GM18499 (cell line): ENCODE measurements at regions not wholly inside any gene's neighbourhood (a gene's known extent, or its start where the extent isn't known, plus 50 kb on each side); places are given as distances from the start of the nearest gene placed in this dataset.
"Not testable (repeated sequence)": the region's sequence is repeated elsewhere in the genome, so short reads cannot be mapped to it uniquely, and the experiment has no call there.

ENCODE experiments used
- ATAC-seq: cut with Tn5 transposase; IDR thresholded peaks from one replicate; pipeline ENCODE4 v1.9.1; 2021; ENCODE audit warnings: moderate number of reproducible peaks; ENCODE audit not compliant: insufficient read depth, unreplicated experiment

DNA sequence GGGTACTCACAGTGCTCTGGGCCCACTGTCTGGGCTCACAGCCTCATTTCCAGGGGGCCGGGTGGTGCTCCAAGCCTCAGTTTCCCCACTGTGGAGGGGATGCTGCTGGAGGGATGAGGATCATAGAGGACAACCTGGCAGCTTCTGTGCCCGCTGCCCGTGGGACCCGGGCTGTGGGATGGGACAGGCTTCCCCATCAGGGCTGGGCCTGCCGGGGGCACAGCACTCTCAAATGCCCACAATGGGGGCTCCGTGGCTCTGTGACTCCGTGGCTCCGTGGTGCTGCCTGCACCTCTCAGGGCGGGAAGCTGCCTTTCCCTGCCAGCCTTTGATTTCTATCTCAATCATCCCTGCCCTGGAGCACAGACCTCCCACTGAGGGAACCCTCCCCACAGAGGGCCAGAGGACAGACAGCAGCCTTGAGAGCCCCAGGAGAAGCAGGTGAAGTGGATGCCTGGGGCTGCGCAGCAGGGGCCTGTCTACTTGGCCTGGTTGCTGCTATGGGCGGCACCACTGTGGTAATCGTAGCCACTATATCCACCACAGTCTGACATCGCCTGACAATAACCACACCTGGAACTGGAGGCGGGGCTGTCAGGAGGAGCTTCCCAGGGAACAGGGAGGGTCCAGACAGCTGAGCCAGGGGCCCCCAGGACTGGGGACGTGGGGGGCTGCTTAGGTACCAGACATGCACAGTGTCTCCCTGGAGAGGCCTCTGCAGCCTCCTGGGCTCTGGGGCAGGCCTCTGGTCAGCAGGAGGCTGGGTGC, 375.9 kb downstream of the TMEM121 start:
- no peak for ATAC-seq

DNA sequence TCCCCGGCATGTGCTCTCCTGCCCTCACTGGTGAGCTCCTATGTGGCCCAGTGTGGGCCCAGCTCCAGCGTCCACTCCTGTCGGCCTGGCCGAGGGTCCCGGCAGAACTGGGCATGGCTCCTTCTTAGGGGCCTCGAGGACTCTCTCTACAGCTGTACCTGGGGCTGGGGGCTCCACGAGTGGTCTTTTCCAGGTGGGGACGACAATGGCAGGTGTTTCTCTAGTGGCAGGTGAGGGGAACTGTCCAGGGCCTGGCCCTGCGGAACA, 376.4 kb downstream of the TMEM121 start:
- ATAC-seq, result not testable (repeated sequence)

DNA sequence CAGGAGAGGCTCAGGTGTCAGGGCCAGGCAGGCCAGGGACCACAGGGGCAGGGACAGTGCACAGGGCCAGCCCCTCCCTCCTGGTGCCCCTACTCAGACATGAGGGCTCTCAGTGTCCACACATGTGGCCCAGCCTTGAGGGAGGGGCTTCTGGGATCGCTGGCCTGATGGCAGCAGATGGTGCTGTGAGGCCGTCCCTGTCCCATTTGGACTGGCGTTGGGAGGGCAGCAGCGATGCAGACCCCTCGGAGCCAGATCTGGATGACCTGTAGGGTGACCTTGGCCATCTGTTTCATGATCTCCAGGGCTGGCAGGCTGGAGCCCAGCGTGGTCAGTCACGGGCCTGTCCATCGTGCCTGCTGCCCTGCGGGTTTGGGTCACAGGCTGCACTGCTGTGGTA, 377.6 kb downstream of the TMEM121 start:
- ATAC-seq, result no peak

DNA sequence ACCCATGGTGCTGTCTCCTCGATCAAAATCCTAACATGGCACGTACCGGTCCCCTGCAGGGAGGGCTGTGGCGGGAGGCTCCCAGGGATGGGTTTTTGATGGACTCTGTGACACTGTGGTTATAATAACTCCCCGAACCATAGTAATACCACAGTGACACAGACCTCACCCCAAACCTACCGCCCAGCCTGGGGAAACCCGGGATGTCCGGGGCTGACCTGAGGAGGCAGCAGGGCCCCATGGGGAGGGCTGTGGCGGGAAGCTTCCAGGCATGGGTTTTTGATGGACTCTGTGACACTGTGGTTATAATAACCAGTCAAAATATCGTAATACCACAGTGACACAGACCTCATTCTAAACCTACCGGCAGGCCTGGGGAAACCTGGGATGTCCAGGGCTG, 378.0 kb downstream of the TMEM121 start:
- no peak for ATAC-seq

DNA sequence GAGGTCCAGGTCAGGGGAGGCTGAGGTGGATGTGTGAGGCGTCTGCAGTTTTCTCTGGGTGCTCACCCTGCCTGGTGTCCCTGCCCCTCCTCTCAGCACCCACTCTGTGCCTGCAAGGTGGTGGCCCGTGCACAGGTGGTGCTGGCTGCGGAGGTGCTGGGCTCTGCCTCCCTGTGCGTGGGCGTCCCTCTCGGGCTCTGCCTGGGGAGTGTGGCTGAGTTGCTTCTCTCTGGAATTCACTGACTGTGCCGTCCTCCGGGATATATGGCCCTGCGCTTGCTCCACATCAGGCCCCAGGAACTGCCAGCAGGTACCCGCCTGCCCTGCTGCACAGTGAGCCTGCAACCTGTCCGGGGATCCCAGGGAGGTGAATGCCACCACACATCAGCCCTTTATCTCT, 379.1 kb downstream of the TMEM121 start:
- no peak for ATAC-seq

DNA sequence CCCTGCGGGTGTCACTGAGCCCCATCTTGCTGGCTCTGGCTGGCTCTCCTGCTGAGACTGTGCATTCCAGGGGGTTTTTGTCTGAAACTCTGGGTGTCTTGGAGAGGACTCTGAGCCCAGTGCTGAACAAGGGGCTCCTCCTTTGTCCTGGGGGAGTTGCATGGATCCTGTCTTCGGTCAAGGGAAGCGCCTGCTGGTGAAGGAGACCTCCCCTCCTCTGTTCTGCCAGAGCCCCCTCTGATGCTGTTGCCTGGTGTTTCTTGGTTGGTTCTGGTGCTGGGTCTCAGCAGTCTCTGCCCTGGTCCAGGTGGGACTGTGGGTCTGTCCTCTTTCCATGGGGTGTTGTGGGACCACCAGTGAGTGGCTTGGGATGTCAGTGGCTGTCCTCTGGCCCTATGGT, 380.9 kb downstream of the TMEM121 start:
- no peak for ATAC-seq

DNA sequence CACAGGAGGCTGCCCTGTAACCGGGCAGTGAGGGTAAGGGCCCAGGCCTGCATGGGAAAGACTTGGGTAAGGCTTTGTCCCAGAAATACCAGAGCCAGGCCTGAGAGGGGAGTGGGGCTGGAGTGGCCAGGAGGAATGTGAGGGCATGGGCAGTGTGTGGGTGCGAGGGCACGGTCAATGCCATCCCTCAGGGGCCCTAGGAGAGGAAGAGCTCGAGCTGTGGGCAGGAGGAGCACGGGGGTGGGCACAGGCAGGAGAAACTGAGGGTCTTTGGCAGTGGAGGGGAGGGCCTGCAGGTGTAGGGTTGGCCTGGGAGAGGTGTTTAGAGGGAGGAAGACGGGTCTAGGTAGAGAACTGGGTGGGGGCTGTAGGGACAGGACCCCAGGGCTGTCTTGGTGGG, 381.6 kb downstream of the TMEM121 start:
- ATAC-seq, result no peak

DNA sequence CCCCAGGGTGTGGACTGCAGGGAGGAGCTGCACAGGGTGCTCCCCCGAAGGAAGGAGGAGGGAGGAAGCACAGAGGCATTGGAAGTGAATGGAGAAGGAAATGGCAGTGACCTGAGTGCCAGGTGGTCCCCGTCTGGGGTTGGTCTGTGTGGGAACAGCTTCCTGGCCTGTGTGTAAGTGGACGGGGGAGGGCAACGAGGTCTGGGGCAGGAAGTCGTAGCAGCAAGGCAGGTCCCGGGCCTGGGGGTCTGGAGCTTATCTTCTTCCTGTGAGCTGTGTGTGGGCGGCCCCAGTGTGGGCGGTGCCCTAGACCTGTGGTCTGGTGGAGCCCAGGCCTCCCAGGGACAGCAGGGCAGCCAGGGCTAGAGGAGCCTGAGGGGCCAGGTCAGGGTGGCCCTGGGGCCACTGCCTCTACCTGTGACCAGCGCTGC, 382.1 kb downstream of the TMEM121 start:
- no peak for ATAC-seq

DNA sequence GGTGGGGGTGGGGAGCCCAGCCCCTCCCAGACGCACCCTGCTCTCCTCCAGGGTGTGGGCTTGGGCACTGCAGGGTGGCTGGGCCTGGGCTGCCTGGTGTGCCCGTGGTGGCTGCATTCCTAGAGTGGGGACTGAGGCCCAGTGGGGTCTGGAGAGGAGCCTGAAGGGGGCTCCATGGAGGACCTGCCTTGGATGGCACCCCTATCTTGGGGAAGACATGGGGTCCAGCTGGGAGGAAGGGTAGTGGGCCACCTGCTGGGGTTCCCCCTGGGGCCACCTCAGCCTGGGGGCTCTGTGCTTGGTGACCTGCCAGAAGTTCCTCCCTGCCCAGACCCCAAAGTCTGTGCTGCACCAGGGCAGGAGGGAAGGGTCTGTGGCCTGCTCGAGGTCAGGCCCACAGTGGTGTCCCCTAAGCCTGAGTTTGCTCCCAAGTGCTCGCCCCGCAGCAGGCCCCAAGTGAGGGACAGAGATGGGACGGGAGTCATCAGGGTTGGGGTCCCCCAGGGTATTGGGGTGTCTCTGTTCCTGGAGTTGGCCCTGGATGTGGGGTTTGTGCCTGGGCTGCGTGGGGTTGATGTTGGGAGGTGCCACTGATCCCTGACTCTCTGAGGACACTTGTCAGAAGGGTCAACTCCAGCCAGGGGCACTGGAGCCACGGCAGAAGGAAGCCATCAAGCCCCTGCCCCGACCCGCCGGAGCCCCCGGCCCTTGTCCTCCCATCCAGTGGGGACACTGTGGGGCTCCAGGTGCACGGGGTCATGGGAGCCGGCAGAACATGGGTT, 382.9 kb downstream of the TMEM121 start:
- no peak for ATAC-seq

DNA sequence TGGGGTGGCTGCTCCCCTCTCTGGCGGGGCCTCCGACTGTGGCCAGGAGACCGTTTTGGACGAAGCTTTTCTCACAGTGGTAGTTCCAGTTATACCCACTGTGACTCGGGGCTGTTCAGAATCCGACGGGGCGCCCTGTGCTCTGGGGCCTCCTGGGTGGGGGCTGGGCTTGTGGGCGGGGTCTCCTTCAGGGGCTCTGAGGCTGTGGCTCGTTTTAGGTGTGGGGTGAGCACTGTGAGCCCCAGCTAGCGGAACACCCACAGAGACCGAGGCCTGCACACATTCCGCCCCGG, 383.4 kb downstream of the TMEM121 start:
- ATAC-seq, result not testable (repeated sequence)

DNA sequence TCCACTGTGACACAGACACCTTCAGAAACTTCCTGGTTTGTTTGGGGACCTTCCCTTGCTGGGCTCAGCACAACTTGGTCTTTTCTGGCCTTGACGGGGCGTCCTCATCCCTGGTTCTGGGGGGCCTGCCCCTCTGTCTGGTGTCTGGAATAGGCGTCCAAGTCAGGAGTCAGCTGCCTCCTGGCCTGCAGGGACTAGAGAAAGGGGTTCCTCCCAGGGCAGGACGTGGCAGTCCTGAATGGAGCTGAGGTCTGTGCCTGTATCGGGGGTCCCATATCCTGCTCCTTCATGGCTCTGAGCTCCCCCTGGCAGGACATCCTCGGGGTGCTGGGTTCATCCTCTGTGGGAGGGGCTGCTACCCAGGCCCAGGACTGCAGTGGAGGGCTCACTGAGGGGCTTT, 384.0 kb downstream of the TMEM121 start:
- no peak for ATAC-seq

DNA sequence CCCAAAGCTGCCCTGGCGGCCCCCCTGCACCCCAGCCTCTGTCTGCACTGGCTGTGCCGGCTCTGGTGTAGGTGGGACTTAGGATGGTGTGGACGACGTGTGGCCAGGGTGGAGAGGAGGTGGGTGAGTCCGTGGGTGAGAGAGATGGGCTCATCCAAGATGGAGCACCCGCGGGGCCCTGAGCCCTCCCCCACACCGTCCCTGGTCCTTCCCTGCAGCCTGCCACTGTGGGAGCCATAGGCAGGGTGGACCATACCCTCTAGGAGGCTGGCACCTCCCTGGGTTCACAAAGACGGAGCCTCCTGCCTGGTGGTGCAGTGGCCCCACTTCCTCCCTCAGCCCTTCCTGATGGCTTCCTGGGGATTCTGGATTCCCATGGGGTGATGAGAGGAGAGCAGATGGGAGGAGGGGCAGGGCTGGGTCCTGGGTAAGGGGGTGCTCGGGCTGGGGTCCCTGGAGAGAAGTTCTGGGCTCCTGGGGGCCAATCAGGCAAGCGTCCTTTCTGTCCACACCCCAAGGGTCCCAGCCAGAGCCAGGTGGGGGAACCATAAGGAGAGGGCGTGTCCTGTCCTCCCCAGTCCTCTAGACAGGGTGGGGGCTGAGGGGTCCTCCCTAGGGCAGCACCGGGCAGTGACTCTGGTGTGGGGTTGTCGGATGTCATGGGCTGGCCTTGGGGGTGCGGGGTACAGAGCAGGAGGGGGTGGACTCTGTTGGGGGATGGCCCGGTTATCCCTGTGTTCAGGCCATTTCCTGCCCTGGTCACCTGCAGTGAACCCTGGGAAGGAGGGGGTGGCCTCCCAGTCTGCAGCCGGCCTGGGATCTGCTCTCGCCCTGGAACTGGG, 384.8 kb downstream of the TMEM121 start:
- no peak for ATAC-seq

DNA sequence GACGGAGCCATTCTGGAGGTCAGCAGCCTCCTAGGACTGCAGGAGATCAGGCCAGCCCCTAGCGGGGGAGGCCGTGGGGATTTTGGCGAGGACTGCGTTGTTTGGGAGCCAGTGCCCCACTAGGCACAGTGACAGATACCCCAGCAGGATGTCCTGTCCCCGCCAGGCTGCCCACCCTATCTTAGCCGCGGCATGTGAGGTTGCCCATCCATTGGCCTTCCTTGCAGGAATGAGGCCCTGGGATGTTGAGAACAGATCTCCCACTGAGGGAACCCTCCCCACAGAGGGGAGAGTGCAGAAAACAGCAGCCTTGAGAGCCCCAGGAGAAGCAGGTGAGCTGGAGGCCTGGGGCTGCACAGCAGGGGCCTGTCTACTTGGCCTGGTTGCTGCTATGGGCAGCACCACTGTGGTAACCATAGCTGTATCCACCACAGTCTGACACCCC, 385.5 kb downstream of the TMEM121 start:
- ATAC-seq, result not testable (repeated sequence)

DNA sequence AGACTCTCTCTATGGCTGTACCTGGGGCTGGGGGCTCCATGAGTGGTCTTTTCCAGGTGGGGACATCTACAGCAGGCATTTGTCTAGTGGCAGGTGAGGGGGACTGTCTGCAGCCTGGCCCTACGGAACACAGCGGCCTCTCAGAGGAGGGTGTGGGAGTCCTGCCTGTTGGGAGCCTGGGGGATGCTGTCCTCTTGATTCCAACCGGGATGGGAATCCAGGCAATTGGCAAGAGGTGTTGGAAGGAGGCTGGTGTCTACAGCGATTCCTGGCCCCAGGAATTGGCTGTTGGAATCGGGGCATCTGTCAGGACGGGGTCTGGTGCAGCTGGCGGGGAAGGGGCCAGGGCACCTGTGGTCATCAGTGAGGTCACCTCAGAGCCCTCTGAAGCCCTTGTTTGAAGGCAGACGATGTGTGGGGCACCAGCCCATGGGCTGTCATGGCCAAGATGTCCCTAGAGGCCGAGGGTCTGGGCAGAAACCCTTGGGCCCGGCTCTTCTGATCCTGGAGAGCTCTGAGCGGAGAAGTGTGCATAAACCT, 386.3 kb downstream of the TMEM121 start:
- no peak for ATAC-seq

DNA sequence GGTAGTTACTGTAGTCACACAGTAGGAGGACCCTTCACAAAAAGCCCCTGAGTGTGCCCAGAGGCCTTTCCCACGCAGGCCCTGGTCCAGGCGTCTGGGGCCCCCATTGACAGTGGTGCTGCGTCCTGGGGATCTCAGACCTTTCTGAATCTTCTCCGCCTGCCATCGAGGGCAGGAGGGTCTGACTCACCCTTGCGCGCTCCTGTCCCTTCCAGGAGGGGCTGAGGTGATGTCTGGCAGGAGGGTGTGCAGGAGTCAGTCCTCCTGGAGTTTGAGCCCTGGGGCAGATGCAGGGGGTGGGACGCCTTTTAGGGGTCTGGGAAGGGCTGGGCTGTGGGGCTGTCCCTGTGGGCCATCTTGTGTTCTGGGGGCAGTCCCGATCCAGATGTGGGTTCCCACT, 386.8 kb downstream of the TMEM121 start:
- no peak for ATAC-seq

DNA sequence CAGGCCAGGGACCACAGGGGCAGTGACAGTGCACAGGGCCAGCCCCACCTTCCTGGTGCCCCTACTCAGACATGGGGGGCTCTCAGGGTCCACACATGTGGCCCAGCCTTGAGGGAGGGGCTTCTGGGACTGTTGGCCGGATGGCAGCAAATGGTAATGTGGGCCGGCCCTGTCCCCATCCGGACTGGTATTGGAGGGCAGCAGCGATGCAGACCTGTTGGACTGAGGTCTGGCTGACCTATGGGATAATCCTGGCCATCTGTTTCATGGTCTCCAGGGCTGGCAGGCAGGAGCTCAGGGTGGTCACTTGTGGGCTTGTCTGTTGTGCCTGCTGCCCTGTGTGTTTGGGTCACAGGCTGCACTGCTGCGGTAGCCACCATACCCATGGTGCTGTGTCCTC, 387.5 kb downstream of the TMEM121 start:
- ATAC-seq, result no peak

DNA sequence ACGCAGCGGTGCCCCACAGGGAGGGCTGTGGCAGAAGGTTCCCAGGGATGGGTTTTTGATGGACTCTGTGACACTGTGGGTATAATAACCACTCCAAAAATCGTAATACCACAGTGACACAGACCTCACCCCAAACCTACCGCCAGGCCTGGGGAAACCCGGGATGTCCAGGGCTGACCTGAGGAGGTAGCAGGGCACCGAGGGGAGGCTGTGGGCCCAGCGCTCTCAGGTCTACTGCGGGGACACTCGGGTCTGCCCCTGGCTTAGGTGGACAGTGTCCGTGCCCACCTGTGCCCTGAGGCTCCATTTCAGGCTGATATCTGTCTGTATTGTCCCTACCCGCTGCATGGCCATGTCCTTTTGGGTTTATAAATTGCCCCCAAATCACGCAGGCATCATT, 387.9 kb downstream of the TMEM121 start:
- not testable (repeated sequence) for ATAC-seq

DNA sequence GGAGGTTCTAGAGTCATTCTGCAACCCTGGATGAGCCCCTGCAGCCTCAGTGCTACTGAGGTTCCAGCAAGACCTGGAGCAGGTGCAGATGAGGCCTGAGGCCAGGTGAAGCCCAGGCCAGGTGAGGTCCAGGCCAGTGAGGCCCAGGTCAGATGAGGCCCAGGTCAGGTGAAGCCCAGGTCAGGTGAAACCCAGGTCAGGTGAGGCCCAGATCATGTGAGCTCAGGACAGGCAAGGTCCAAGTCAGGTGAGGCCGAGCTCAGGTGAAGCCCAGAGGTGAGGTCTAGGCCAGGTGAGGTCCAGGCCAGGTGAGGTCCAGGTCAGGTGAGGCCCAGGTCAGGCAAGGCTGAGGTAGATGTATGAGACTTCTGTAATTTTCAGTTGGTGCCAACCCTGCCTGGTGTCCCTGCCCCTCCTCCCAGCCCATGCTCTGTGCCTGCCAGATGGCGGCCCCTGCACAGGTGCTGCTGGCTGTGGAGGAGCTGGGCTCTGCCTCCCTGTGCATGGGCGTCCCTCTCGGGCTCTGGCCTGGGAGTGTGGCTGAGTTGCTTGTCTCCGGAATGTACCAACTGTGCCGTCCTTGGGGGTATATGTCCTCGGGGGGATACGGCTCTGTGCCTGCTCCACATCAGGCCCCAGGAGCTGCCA, 388.5 kb downstream of the TMEM121 start:
- no peak for ATAC-seq

DNA sequence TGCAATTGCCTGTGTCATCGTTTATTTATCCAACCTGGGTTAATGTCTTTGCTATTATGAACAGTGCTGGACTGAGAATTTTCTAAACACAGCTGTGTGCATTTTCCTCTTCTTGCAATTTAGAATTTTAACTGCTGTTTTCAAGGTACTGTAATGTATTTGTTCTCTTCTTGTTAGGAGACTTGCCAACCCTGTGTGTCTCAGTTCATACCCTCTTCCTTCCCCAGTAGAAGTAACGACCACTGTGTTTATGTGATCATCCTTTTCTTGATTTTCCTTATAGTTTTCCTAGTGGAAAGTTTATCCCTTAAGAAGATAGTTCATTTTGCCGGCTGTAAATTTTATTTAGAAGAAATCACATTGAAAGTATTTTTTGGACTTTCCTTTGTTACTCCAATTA, 389.2 kb downstream of the TMEM121 start:
- ATAC-seq, result not testable (repeated sequence)

DNA sequence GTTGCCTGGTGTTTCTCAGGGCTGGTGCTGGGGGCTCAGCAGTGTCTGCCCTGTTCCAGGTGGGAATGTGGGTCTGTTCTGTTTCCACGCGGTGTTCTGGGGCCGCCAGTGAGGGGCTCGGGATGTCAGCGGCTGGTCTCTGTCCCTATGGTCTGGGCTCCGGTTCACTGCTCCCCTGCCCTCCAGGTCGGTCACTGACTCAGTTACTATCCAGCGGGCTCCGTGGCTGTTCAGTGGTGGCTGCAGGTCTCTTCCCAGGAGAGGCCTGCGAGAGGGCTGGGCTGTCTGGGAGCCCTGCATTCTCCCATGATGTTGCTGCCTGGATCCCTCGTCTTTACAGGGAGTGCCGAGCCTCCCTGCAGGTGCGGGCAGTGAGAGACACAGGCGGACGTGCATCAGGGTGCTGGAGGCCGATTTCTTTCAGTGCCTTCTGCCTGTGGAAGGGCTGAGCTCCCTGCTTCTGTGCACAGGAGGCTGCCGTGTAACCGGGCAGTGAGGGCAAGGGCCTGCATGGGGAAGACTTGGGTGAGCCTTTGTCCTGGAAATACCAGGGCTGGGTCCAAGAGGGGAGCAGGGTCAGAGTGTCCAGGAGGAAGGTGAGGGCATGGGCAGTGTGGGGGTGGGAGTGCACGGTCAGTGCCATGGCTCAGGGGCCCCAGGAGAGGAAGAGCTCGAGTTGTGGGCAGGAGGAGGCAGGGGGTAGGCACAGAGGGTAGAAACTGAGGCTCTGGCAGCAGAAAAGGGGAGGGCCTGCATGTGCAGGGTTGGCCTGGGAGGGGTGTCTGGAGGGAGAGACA, 391.0 kb downstream of the TMEM121 start:
- ATAC-seq, result not testable (repeated sequence)
